Neural progenitor cell (in vitro differentiated cells): ENCODE measurements at regions not wholly inside any gene's neighbourhood (a gene's known extent, or its start where the extent isn't known, plus 50 kb on each side); places are given as distances from the start of the nearest gene placed in this dataset.
A peak's percentile ranks its signal among the peaks of the same experiment; 100 is the strongest.

Experiments
- DNase-seq: peaks from one replicate; pipeline ENCODE4 v3.0.0-alpha.2; 2016; ENCODE audit warnings: low spot score
- H2AFZ ChIP-seq: fragments of 200-600 bp; sonication (generic); replicated peaks from 2 replicates; pipeline ENCODE4 v1.6.1; 2016; ENCODE audit warnings: antibody characterized with exemption
- H3F3A ChIP-seq: fragments of 200-600 bp; sonication (generic); 2 replicates; pipeline ENCODE4 v1.6.1; 2016; ENCODE audit warnings: antibody characterized with exemption, low read depth
- H3K27ac ChIP-seq: fragments of 200-600 bp; sonication (generic); 2 replicates; pipeline ENCODE4 v1.5.1; 2016; ENCODE audit warnings: mild to moderate bottlenecking
- H3K27me3 ChIP-seq: fragments of 200-600 bp; sonication (generic); 2 replicates; pipeline ENCODE4 v1.6.1; 2016; ENCODE audit warnings: mild to moderate bottlenecking, moderate library complexity
- H3K36me3 ChIP-seq: fragments of 200-600 bp; sonication (generic); 2 replicates; pipeline ENCODE4 v1.5.1; 2016
- H3K4me1 ChIP-seq: fragments of 200-600 bp; sonication (generic); 2 replicates; pipeline ENCODE4 v1.6.1; 2016; ENCODE audit warnings: mixed run types
- H3K4me2 ChIP-seq: fragments of 200-600 bp; sonication (generic); 2 replicates; pipeline ENCODE4 v1.6.1; 2016
- H3K4me3 ChIP-seq: fragments of 200-600 bp; sonication (generic); 2 replicates; pipeline ENCODE4 v1.5.1; 2016
- H3K79me2 ChIP-seq: fragments of 200-600 bp; sonication (generic); 2 replicates; pipeline ENCODE4 v1.6.1; 2016; ENCODE audit warnings: low read depth
- H3K9ac ChIP-seq: fragments of 200-600 bp; sonication (generic); 2 replicates; pipeline ENCODE4 v1.6.1; 2016
- H3K9me3 ChIP-seq: fragments of 200-600 bp; sonication (generic); 2 replicates; pipeline ENCODE4 v1.5.1; 2016; ENCODE audit warnings: low read depth
- H4K20me1 ChIP-seq: fragments of 200-600 bp; sonication (generic); 2 replicates; pipeline ENCODE4 v1.6.1; 2016; ENCODE audit warnings: low read depth
- H3K27ac Mint-ChIP-seq: 3 replicates; pipeline ENCODE4 v1.8.0; 2021; ENCODE audit warnings: mixed read lengths
- H3K27me3 Mint-ChIP-seq: 2 replicates; pipeline ENCODE4 v1.8.0; 2022; ENCODE audit warnings: low read depth, mild to moderate bottlenecking, inconsistent platforms, moderate library complexity, mixed read lengths; ENCODE audit not compliant: insufficient read depth
- H3K36me3 Mint-ChIP-seq: 3 replicates; pipeline ENCODE4 v1.8.0; 2021; ENCODE audit warnings: mixed read lengths
- H3K4me1 Mint-ChIP-seq: 3 replicates; pipeline ENCODE4 v1.8.0; 2021; ENCODE audit warnings: mixed read lengths
- H3K4me3 Mint-ChIP-seq: 3 replicates; pipeline ENCODE4 v1.8.0; 2021; ENCODE audit warnings: mild to moderate bottlenecking, moderate library complexity, mixed read lengths
- H3K9me3 Mint-ChIP-seq: 3 replicates; pipeline ENCODE4 v1.8.0; 2020; ENCODE audit warnings: mixed read lengths
- EZH2 ChIP-seq: fragments of 200-600 bp; sonication (generic); IDR thresholded peaks from 2 replicates; pipeline ENCODE4 v1.6.1; 2017; ENCODE audit warnings: antibody characterized with exemption, mild to moderate bottlenecking, moderate library complexity
- EZH2phosphoT487 ChIP-seq: fragments of 200-600 bp; sonication (generic); IDR thresholded peaks from 2 replicates; pipeline ENCODE4 v1.6.1; 2017; ENCODE audit warnings: antibody characterized with exemption
- TF ChIP-seq, protein P1 (sequence below): fragments of 200-600 bp; sonication (generic); IDR thresholded peaks from 2 replicates; pipeline ENCODE4 v1.5.1; 2017; ENCODE audit warnings: antibody characterized with exemption, mild to moderate bottlenecking

DNA sequence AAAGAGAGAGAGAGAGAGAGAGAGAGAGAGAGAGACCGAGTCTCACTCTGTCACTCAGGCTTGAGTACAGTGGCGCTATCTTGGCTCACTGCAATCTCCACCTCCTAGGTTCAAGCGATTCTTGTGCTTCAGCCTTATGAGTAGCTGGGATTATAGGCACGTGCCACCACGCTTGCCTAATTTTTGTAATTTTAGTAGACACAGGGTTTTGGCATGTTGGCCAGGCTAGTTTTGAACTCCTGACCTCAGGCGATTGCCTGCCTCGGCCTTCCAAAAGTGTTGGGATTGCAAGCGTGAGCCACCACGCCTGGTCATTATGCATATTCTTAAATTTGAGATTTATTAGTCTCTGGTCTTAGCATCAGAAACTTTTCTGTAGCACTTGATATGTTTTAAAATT is 317.9 kb upstream of the ATP2B1 start:
- no peaks in the 10 kb centered on the region for H3K79me2 ChIP-seq
- H3K27ac ChIP-seq = no peak overlapping the region
- no peak overlapping the region for H3K4me3 ChIP-seq
- Mint-ChIP-seq H3K36me3 (no peaks in the 10 kb centered on the region), H3K4me1 (peaks cover 6% of the 10 kb centered on the region), H3K27ac (no peak overlapping the region), H3K4me3 (no peak overlapping the region), H3K27me3 (no peaks in the 10 kb centered on the region), H3K9me3 (peaks cover 2% of the 10 kb centered on the region)
- H2AFZ ChIP-seq = no peak overlapping the region
- H3F3A ChIP-seq = no peaks in the 10 kb centered on the region
- H3K4me1 ChIP-seq = peaks cover 4% of the 10 kb centered on the region
- TF ChIP-seq, protein P1, sequence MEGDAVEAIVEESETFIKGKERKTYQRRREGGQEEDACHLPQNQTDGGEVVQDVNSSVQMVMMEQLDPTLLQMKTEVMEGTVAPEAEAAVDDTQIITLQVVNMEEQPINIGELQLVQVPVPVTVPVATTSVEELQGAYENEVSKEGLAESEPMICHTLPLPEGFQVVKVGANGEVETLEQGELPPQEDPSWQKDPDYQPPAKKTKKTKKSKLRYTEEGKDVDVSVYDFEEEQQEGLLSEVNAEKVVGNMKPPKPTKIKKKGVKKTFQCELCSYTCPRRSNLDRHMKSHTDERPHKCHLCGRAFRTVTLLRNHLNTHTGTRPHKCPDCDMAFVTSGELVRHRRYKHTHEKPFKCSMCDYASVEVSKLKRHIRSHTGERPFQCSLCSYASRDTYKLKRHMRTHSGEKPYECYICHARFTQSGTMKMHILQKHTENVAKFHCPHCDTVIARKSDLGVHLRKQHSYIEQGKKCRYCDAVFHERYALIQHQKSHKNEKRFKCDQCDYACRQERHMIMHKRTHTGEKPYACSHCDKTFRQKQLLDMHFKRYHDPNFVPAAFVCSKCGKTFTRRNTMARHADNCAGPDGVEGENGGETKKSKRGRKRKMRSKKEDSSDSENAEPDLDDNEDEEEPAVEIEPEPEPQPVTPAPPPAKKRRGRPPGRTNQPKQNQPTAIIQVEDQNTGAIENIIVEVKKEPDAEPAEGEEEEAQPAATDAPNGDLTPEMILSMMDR = no peak
- no peak for TF ChIP-seq EZH2
- TF ChIP-seq EZH2phosphoT487 = no peak
- no peak overlapping the region for H3K9ac ChIP-seq
- H3K36me3 ChIP-seq = no peaks in the 10 kb centered on the region
- H3K27me3 ChIP-seq = no peaks in the 10 kb centered on the region
- DNase-seq = no peak
- H3K9me3 ChIP-seq = no peaks in the 10 kb centered on the region
- H4K20me1 ChIP-seq = no peaks in the 10 kb centered on the region
- no peak overlapping the region for H3K4me2 ChIP-seq

- Mint-ChIP-seq H3K36me3 (no peaks in the 10 kb centered on the region), H3K9me3 (peaks cover 2% of the 10 kb centered on the region), H3K27ac (no peak overlapping the region), H3K4me1 (peaks cover 6% of the 10 kb centered on the region), H3K4me3 (no peak overlapping the region), H3K27me3 (no peaks in the 10 kb centered on the region)
- H3K27ac ChIP-seq = no peak overlapping the region
- no peaks in the 10 kb centered on the region for H3K9me3 ChIP-seq
- no peak overlapping the region for H3K9ac ChIP-seq
- no peaks in the 10 kb centered on the region for H3K79me2 ChIP-seq
- no peaks in the 10 kb centered on the region for H3K27me3 ChIP-seq
- H3F3A ChIP-seq = no peaks in the 10 kb centered on the region
- no peak overlapping the region for H2AFZ ChIP-seq
- no peak for DNase-seq
- TF ChIP-seq EZH2 (no peak), EZH2phosphoT487 (no peak)
- TF ChIP-seq, protein P1 = no peak
- H3K4me1 ChIP-seq = peaks cover 4% of the 10 kb centered on the region
- no peaks in the 10 kb centered on the region for H3K36me3 ChIP-seq
- no peaks in the 10 kb centered on the region for H4K20me1 ChIP-seq
- no peak overlapping the region for H3K4me3 ChIP-seq
- H3K4me2 ChIP-seq = no peak overlapping the region
Observed at GRCh38 chr12:90024262-90024661, 315.6 kb upstream of the ATP2B1 start.

DNA sequence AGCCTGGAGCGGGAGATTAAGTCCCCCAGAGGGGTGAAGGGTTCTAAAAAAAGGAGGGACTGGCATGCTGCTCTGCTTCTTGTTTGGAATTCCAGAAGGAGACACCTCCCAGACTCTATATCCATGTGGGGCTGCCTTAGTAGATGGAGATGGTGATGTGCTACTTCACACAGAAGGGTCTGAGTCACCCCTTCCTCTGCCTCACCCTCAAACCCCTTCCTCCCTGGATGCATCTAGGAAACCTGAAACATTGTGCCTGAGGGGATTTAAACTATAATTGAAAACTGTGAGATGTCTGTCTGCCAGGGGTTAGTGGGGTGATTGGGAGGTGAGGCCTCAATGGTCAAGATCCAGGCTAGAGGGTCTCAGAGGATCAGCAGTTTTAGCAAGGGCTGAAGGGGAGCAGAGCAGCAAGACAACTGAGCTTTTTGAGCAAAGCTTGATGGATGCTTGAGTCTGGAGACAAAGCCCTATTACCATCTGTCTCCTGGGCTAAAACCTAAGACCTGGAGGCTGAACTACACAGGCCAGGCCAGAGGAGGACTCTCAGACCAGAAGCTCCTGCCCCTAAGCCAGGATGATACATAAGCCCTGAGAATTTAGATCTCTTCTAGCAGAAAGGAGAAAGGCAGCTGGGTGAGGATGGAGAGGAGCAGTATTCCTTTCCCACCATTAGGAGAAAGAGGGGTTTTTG is 314.7 kb upstream of the ATP2B1 start:
- no peaks in the 10 kb centered on the region for H3K36me3 Mint-ChIP-seq
- Histone ChIP-seq H3K79me2 (no peaks in the 10 kb centered on the region), H3K27ac (no peak overlapping the region), H3K36me3 (no peaks in the 10 kb centered on the region), H2AFZ (peak overlapping the region; percentile 35), H3K4me3 (no peak overlapping the region), H3F3A (no peaks in the 10 kb centered on the region), H3K4me2 (no peak overlapping the region), H3K27me3 (no peaks in the 10 kb centered on the region), H3K9ac (no peak overlapping the region), H3K9me3 (no peaks in the 10 kb centered on the region), H3K4me1 (peaks cover 4% of the 10 kb centered on the region), H4K20me1 (no peaks in the 10 kb centered on the region)
- TF ChIP-seq EZH2 (no peak), EZH2phosphoT487 (no peak)
- TF ChIP-seq, protein P1 = no peak
- H3K27ac Mint-ChIP-seq = no peak overlapping the region
- no peak for DNase-seq
- no peak overlapping the region for H3K4me3 Mint-ChIP-seq
- H3K9me3 Mint-ChIP-seq = peaks cover 2% of the 10 kb centered on the region
- H3K4me1 Mint-ChIP-seq = peaks cover 6% of the 10 kb centered on the region
- H3K27me3 Mint-ChIP-seq = no peaks in the 10 kb centered on the region
